ENCODE measurements at regions not wholly inside any gene's neighbourhood (a gene's known extent, or its start where the extent isn't known, plus 50 kb on each side); places are given as distances from the start of the nearest gene placed in this dataset.

DNA sequence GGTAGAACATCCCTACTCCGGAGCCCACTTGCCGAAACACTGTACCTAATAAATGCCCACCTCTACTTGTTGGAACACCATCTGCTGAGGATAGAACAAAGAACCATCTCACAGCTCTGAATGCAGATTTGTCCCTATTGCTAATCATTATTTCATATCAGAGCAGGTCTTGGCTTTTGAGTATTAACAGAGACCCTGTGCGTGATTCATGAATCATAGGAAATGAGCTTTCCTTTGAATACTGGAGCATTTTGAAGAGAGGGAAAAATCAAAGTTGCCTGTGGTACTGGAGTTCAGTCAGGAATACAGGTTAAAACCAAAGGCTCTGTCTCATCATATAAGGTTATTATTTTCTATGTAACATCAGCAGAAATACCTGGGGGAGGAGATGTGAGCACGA, 1132.3 kb downstream of the XPNPEP1 start:
- TF ChIP-seq, protein P1, sequence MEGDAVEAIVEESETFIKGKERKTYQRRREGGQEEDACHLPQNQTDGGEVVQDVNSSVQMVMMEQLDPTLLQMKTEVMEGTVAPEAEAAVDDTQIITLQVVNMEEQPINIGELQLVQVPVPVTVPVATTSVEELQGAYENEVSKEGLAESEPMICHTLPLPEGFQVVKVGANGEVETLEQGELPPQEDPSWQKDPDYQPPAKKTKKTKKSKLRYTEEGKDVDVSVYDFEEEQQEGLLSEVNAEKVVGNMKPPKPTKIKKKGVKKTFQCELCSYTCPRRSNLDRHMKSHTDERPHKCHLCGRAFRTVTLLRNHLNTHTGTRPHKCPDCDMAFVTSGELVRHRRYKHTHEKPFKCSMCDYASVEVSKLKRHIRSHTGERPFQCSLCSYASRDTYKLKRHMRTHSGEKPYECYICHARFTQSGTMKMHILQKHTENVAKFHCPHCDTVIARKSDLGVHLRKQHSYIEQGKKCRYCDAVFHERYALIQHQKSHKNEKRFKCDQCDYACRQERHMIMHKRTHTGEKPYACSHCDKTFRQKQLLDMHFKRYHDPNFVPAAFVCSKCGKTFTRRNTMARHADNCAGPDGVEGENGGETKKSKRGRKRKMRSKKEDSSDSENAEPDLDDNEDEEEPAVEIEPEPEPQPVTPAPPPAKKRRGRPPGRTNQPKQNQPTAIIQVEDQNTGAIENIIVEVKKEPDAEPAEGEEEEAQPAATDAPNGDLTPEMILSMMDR (IDR thresholded peaks at IDR 0.05; ENCODE audit: insufficient read depth in 1 of 2, low read depth in 1 of 2, low read length in 1 of 2, severe bottlenecking in 1 of 2, unreplicated experiment in 1 of 2), result no peak
- no peaks in the 10 kb centered on the region for H3K27me3 Mint-ChIP-seq (ENCODE audit: insufficient read depth, unreplicated experiment)
- POLR2A ChIA-PET, result no interaction called here
- Histone ChIP-seq H3K36me3 (ENCODE audit: control insufficient read depth, insufficient read depth, low read length) (no peaks in the 10 kb centered on the region), H3K4me3 (ENCODE audit: low read depth, low read length) (no peak overlapping the region), H3K4me1 (no peaks in the 10 kb centered on the region), H3K27me3 (replicated peaks; ENCODE audit: control insufficient read depth, insufficient read depth, low read length) (no peaks in the 10 kb centered on the region), H3K9me3 (no peaks in the 10 kb centered on the region)
- peaks cover 4% of the 10 kb centered on the region for H3K9me3 Mint-ChIP-seq (ENCODE audit: unreplicated experiment)
- CTCF ChIA-PET, result no interaction called here
- DNase-seq, result no peak
- H3K27ac Mint-ChIP-seq (ENCODE audit: unreplicated experiment), result no peak overlapping the region
- no TSS peak for BruUV-seq (replicated peaks)
- no peak overlapping the region for H3K4me3 Mint-ChIP-seq (ENCODE audit: unreplicated experiment)
- intact Hi-C loops (cut with micrococcal nuclease; ENCODE audit: unreplicated experiment), result no loop called here
- H3K4me1 Mint-ChIP-seq (ENCODE audit: low read depth, unreplicated experiment), result no peaks in the 10 kb centered on the region
- H3K36me3 Mint-ChIP-seq (ENCODE audit: insufficient read depth, unreplicated experiment), result no peaks in the 10 kb centered on the region

DNA sequence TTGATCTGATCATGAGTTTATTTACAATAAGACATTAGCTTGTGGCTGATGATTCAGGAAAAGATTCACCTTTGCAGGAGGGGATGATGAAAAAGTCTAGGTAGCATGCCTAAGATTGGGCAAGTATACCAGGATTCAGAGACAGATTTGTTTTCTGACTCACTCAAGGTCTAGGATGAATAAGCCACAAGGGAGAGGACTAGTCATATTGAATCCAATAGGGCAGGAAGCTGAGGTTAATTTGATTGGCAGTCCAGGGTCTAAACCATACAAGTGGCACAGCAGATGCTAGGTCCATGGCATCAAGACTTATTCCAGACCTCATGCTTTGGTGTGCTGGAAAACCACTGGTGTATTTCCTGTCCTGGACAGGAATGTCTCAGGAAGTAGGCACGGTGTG, 1133.4 kb downstream of the XPNPEP1 start:
- H3K4me3 Mint-ChIP-seq (ENCODE audit: unreplicated experiment), result no peak overlapping the region
- peaks cover 15% of the 10 kb centered on the region for H3K9me3 Mint-ChIP-seq (ENCODE audit: unreplicated experiment)
- Histone ChIP-seq H3K9me3 (no peaks in the 10 kb centered on the region), H3K4me1 (no peaks in the 10 kb centered on the region), H3K4me3 (ENCODE audit: low read depth, low read length) (no peak overlapping the region), H3K36me3 (ENCODE audit: control insufficient read depth, insufficient read depth, low read length) (no peaks in the 10 kb centered on the region), H3K27me3 (replicated peaks; ENCODE audit: control insufficient read depth, insufficient read depth, low read length) (no peaks in the 10 kb centered on the region)
- ChIA-PET CTCF (no interaction called here), POLR2A (no interaction called here)
- DNase-seq, result no peak
- no peak overlapping the region for H3K27ac Mint-ChIP-seq (ENCODE audit: unreplicated experiment)
- intact Hi-C loops (cut with micrococcal nuclease; ENCODE audit: unreplicated experiment), result loop anchor here (10.0 kb wide), 2 partner anchors 635 to 1375 kb away; no protein-coding TSS in a partner anchor
- no peaks in the 10 kb centered on the region for H3K36me3 Mint-ChIP-seq (ENCODE audit: insufficient read depth, unreplicated experiment)
- H3K4me1 Mint-ChIP-seq (ENCODE audit: low read depth, unreplicated experiment), result no peaks in the 10 kb centered on the region
- H3K27me3 Mint-ChIP-seq (ENCODE audit: insufficient read depth, unreplicated experiment), result no peaks in the 10 kb centered on the region
- TF ChIP-seq, protein P1 (IDR thresholded peaks at IDR 0.05; ENCODE audit: insufficient read depth in 1 of 2, low read depth in 1 of 2, low read length in 1 of 2, severe bottlenecking in 1 of 2, unreplicated experiment in 1 of 2), result no peak
- BruUV-seq (replicated peaks), result no TSS peak

DNA sequence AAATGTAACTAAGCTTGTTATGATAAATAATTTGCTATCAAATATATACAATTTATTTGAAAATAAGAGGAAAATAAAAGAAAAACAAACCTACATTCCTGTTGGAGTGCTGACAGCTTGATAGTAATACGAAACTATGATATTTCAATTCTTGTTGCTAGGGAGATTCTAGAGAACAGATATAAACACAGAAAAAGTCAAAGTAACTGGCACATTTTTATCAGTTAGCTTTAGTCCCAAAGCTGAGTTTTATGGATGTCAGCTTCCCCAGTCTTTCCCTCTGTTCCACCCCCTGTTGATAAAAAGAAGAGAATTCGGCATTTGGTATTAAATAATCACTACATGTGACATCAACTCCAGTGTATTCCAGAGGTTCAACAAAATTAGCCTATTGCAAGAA, 1134.0 kb downstream of the XPNPEP1 start:
- Mint-ChIP-seq H3K27me3 (ENCODE audit: insufficient read depth, unreplicated experiment) (no peaks in the 10 kb centered on the region), H3K27ac (ENCODE audit: unreplicated experiment) (no peak overlapping the region)
- TF ChIP-seq, protein P1 (IDR thresholded peaks at IDR 0.05; ENCODE audit: insufficient read depth in 1 of 2, low read depth in 1 of 2, low read length in 1 of 2, severe bottlenecking in 1 of 2, unreplicated experiment in 1 of 2), result no peak

More for the DNA sequence above, 1134.0 kb downstream of the XPNPEP1 start:
- Histone ChIP-seq H3K4me1 (no peaks in the 10 kb centered on the region), H3K27me3 (replicated peaks; ENCODE audit: control insufficient read depth, insufficient read depth, low read length) (no peaks in the 10 kb centered on the region), H3K36me3 (ENCODE audit: control insufficient read depth, insufficient read depth, low read length) (no peaks in the 10 kb centered on the region), H3K9me3 (0 out of 2 replicates have a peak, but pooled peaks cover 1% of the 10 kb centered on the region), H3K4me3 (ENCODE audit: low read depth, low read length) (no peak overlapping the region)
- CTCF ChIA-PET, result no interaction called here
- H3K4me3 Mint-ChIP-seq (ENCODE audit: unreplicated experiment), result no peak overlapping the region
- POLR2A ChIA-PET, result no interaction called here
- H3K4me1 Mint-ChIP-seq (ENCODE audit: low read depth, unreplicated experiment), result no peaks in the 10 kb centered on the region
- DNase-seq, result no peak
- intact Hi-C loops (cut with micrococcal nuclease; ENCODE audit: unreplicated experiment), result loop anchor here (10.0 kb wide), 2 partner anchors 635 to 1375 kb away; no protein-coding TSS in a partner anchor
- BruUV-seq (replicated peaks), result no TSS peak
- H3K9me3 Mint-ChIP-seq (ENCODE audit: unreplicated experiment), result peaks cover 19% of the 10 kb centered on the region
- H3K36me3 Mint-ChIP-seq (ENCODE audit: insufficient read depth, unreplicated experiment), result no peaks in the 10 kb centered on the region
